Ishikawa (cell line): ENCODE measurements at regions not wholly inside any gene's neighbourhood (a gene's known extent, or its start where the extent isn't known, plus 50 kb on each side); places are given as distances from the start of the nearest gene placed in this dataset.

ENCODE experiments used
- CEBPB ChIP-seq: IDR thresholded peaks from 2 replicates; pipeline ENCODE4 v1.6.1; 2012
- CREB1 ChIP-seq: IDR thresholded peaks from 2 replicates; pipeline ENCODE4 v1.6.1; 2012; ENCODE audit warnings: low read depth
- EGR1 ChIP-seq: IDR thresholded peaks from 2 replicates; pipeline ENCODE4 v1.6.1; 2012
- EP300 ChIP-seq: IDR thresholded peaks from 2 replicates; pipeline ENCODE4 v1.6.1; 2012; ENCODE audit warnings: borderline replicate concordance
- FOXM1 ChIP-seq: IDR thresholded peaks from 2 replicates; pipeline ENCODE4 v1.6.1; 2012; ENCODE audit warnings: low read depth, borderline replicate concordance
- MAX ChIP-seq: IDR thresholded peaks from 2 replicates; pipeline ENCODE4 v1.6.1; 2012
- NFIC ChIP-seq: IDR thresholded peaks from 2 replicates; pipeline ENCODE4 v1.6.1; 2012
- RAD21 ChIP-seq: IDR thresholded peaks from 2 replicates; pipeline ENCODE4 v1.6.1; 2012; ENCODE audit warnings: low read depth
- REST ChIP-seq: IDR thresholded peaks from 2 replicates; pipeline ENCODE4 v1.6.1; 2012; ENCODE audit warnings: low read depth, mild to moderate bottlenecking
- TAF1 ChIP-seq: IDR thresholded peaks from 2 replicates; pipeline ENCODE4 v1.6.1; 2012; ENCODE audit warnings: low read depth, mild to moderate bottlenecking
- TCF12 ChIP-seq: IDR thresholded peaks from 2 replicates; pipeline ENCODE4 v1.6.1; 2012; ENCODE audit warnings: low read depth
- TEAD4 ChIP-seq: IDR thresholded peaks from 2 replicates; pipeline ENCODE4 v1.6.1; 2012
- USF1 ChIP-seq: IDR thresholded peaks from 2 replicates; pipeline ENCODE4 v1.6.1; 2012
- YY1 ChIP-seq: IDR thresholded peaks from 2 replicates; pipeline ENCODE4 v1.6.1; 2012; ENCODE audit warnings: low read depth
- ZBTB7A ChIP-seq: IDR thresholded peaks from 2 replicates; pipeline ENCODE4 v1.6.1; 2012; ENCODE audit warnings: low read depth

- TF ChIP-seq REST (no peak), YY1 (no peak), EGR1 (no peak), CREB1 (no peak), ZBTB7A (no peak), MAX (no peak)
These were observed 232.2 kb upstream of the BMPER start for GRCh38 chr7:33673029-33673700.

- TF ChIP-seq TEAD4 (no peak), FOXM1 (no peak), CEBPB (no peak), RAD21 (no peak)
These were observed 230.4 kb upstream of the BMPER start for GRCh38 chr7:33674804-33675411.

GRCh38 chr7:33677556-33677955 lies 227.8 kb upstream of the BMPER start:
- TF ChIP-seq TEAD4 (no peak), NFIC (no peak), RAD21 (no peak), CREB1 (no peak), TCF12 (no peak), ZBTB7A (no peak), EGR1 (no peak), EP300 (no peak), TAF1 (no peak), MAX (no peak), CEBPB (no peak)

GRCh38 chr7:33678569-33679335 lies 226.6 kb upstream of the BMPER start:
- no peak for TF ChIP-seq MAX
- no peak for TF ChIP-seq FOXM1
- TF ChIP-seq USF1 = no peak
- TF ChIP-seq TEAD4 = no peak
- TF ChIP-seq REST = no peak
- TF ChIP-seq ZBTB7A = no peak
- TF ChIP-seq TCF12 = no peak
- TF ChIP-seq YY1 = no peak
- no peak for TF ChIP-seq EGR1
- no peak for TF ChIP-seq RAD21
- no peak for TF ChIP-seq CREB1
- no peak for TF ChIP-seq TAF1
- TF ChIP-seq NFIC = no peak
- TF ChIP-seq CEBPB = no peak
- no peak for TF ChIP-seq EP300

- TF ChIP-seq FOXM1 (no peak), TAF1 (no peak), TCF12 (no peak), CREB1 (no peak), REST (no peak), RAD21 (no peak), USF1 (no peak), NFIC (no peak), ZBTB7A (no peak), MAX (no peak)
These were observed 224.7 kb upstream of the BMPER start for GRCh38 chr7:33680682-33681081.
